Fibroblast of the aortic adventitia (primary cell): ENCODE measurements at regions not wholly inside any gene's neighbourhood (a gene's known extent, or its start where the extent isn't known, plus 50 kb on each side); places are given as distances from the start of the nearest gene placed in this dataset.

ENCODE experiments used
- DNase-seq: peaks from one replicate; pipeline ENCODE4 v3.0.0-alpha.2; 2010; ENCODE audit warnings: low read depth
- H3K4me3 ChIP-seq: 2 replicates; pipeline ENCODE4 v1.5.1; 2011; ENCODE audit warnings: low read depth, mild to moderate bottlenecking, control low read depth, low read length, moderate library complexity
- CTCF ChIP-seq: IDR thresholded peaks from 2 replicates; pipeline ENCODE4 v1.5.1; 2011; ENCODE audit warnings: mild to moderate bottlenecking, low read length, control low read depth, inconsistent platforms; ENCODE audit not compliant: insufficient read depth

- H3K4me3 ChIP-seq, result no peak overlapping the region
- no peak for DNase-seq
- TF ChIP-seq CTCF, result no peak
Measured at GRCh38 chr7:110281362-110281761, 809.6 kb upstream of the LRRN3 start.

- TF ChIP-seq CTCF, result no peak
- no peak for DNase-seq
- no peak overlapping the region for H3K4me3 ChIP-seq
Measured at GRCh38 chr7:110283056-110283455, 807.9 kb upstream of the LRRN3 start.

GRCh38 chr7:110291430-110291829, 799.5 kb upstream of the LRRN3 start:
- H3K4me3 ChIP-seq, result no peak overlapping the region
- TF ChIP-seq CTCF, result no peak
- no peak for DNase-seq

- no peak for DNase-seq
- no peak overlapping the region for H3K4me3 ChIP-seq
- no peak for TF ChIP-seq CTCF
Measured at GRCh38 chr7:110296321-110296720, 794.6 kb upstream of the LRRN3 start.

GRCh38 chr7:110307776-110308175, 783.2 kb upstream of the LRRN3 start:
- H3K4me3 ChIP-seq, result no peak overlapping the region
- TF ChIP-seq CTCF, result no peak
- DNase-seq, result no peak

GRCh38 chr7:110308791-110309190, 782.1 kb upstream of the LRRN3 start:
- no peak for TF ChIP-seq CTCF
- DNase-seq, result no peak

GRCh38 chr7:110309941-110310340, 781.0 kb upstream of the LRRN3 start:
- DNase-seq, result no peak
- no peak for TF ChIP-seq CTCF
- no peak overlapping the region for H3K4me3 ChIP-seq

More at GRCh38 chr7:110308791-110309190, 782.1 kb upstream of the LRRN3 start:
- H3K4me3 ChIP-seq, result no peak overlapping the region
